T47D (cell line): ENCODE measurements at regions not wholly inside any gene's neighbourhood (a gene's known extent, or its start where the extent isn't known, plus 50 kb on each side); places are given as distances from the start of the nearest gene placed in this dataset.
"Not testable (repeated sequence)": the region's sequence is repeated elsewhere in the genome, so short reads cannot be mapped to it uniquely, and the experiment has no call there.

Source experiments
- DNase-seq, 2 experiments: peaks; one replicate each; pipeline versions ENCODE4 v3.0.0 to v3.0.0-alpha.2; 2011 to 2012; ENCODE audit warnings: low read depth in 1 of 2, low spot score in 1 of 2
- JUND ChIP-seq: IDR thresholded peaks from 2 replicates; pipeline ENCODE4 v1.6.1; 2012; ENCODE audit warnings: low read depth
- in situ Hi-C: cut with HindIII; loops from 2 replicates; pipeline ENCODE4 v1.10.0; 2016; ENCODE audit warnings: low sequenced_read_pairs, low pct_unique_long_range_greater_than_20kb

GRCh38 chr2:2657121-2657962 lies 326.3 kb upstream of the MYT1L start:
- DNase-seq = no peak
- in situ Hi-C loops = no loop called here
- no peak for TF ChIP-seq JUND

GRCh38 chr2:2656115-2657011 lies 325.3 kb upstream of the MYT1L start:
- no peak for DNase-seq
- in situ Hi-C loops = no loop called here

GRCh38 chr2:2655453-2656114 lies 324.5 kb upstream of the MYT1L start:
- TF ChIP-seq JUND = no peak
- DNase-seq = no peak
- in situ Hi-C loops = no loop called here

More at GRCh38 chr2:2656115-2657011, 325.3 kb upstream of the MYT1L start:
- TF ChIP-seq JUND = no peak

DNA sequence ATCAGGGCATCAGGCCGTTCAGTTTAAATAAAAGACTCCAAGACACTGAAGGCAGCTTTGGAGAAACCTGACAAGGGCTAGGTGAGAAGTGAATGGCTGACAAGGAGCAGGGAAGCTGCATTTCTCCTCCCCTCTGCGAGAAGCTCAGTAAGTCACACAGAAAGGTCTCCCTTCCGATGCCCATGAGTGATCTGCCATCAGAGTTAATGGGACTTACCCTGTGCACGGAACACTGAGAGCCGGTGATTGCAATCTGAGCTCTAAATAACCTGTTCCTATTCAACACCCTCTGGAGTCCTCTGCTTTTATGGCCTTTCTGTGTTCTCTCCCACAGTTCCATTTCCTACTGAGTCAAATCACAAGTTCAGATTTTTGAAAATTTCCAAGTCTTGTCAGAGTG lies 322.2 kb upstream of the MYT1L start:
- in situ Hi-C loops = no loop called here
- no peak for DNase-seq
- no peak for TF ChIP-seq JUND

GRCh38 chr2:2650608-2651375 lies 319.7 kb upstream of the MYT1L start:
- in situ Hi-C loops = no loop called here
- no peak for TF ChIP-seq JUND
- DNase-seq = no peak

DNA sequence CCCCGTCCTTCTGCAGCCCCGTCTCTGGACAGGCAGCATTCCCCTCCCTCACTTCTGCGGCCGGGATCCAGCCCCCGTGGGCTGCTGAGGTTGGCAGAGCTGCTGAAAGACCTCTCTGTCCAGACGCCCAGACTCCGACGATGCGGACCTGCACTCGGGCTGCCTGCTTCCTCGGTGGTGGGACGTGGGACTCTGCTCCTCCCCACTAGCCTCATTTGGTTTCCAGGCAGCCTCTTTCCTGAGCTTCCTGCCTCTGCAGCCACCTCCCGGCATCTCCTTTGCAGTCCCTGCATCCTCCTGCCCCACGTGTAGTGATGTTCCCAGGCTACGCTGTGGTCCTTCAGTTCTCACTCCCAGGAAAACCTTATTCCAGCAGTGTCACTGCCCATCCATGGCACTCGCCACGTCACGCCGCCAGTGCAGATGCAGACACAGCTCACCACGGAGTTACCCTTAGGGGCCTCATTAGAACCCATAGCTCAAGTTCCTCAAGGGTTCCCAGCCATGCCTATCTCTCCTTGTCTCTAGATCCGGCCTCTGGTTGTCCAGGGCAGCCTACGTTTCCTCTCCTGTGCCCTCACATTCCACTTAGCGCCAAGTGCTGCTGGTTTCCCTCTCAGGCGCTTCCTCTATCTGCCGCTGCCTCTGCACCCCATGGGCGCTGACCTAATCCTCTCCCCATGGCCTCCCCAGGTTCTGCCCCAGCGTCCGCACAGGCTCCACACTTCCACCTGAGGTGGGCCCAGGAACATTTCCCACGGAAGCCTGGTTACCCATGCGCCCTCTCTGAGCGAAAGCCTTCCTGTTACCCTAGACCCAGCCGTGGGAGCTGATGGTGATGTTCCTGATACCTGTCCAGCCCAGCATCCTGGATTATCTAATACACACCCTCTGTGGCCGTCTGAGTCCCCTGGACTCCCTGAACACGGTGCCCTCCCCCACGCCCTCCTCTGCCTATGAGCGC lies 318.3 kb upstream of the MYT1L start:
- no peak for DNase-seq
- in situ Hi-C loops = no loop called here
- no peak for TF ChIP-seq JUND

DNA sequence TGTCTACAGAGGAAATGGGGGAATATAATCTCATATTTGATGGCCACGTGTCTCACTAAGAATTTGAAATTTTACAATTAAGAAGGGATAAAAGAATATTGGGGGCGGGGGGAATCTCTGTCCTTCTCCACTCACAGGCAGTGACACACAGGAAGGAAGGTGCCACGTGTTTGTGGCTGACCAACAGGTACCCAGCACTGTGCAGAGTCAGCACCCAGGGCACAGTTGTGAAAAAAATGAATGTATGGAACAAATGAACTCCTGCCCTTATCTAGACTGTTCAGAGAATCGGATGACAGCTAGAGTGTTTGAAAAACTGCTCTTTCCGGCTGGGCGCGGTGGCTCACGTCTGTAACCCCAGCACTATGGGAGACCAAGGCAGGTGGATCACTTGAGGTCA lies 317.0 kb upstream of the MYT1L start:
- in situ Hi-C loops = no loop called here
- TF ChIP-seq JUND = no peak
- DNase-seq = no peak

DNA sequence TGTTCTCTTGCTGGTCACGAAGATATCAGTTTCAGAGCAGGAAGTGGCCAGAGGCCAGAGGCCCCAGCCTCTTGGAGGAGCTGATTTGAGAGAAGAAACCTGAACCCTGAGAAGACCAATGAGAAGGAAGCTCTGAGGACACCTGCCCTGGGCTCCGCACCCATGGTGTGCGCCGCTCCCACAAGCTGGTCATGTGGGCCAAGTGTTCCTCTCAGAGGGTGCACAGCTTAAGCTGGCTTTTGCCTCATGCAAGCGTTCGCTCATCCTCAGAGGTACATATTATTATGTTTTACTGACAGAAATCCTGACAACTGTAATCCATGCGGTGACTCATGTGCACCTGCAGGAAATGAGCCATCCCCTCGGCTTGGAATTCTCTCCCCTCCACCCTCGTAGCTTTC lies 316.1 kb upstream of the MYT1L start:
- TF ChIP-seq JUND = no peak
- in situ Hi-C loops = no loop called here
- DNase-seq = no peak

GRCh38 chr2:2646433-2647051 lies 315.5 kb upstream of the MYT1L start:
- no peak for DNase-seq
- in situ Hi-C loops = no loop called here
- no peak for TF ChIP-seq JUND

DNA sequence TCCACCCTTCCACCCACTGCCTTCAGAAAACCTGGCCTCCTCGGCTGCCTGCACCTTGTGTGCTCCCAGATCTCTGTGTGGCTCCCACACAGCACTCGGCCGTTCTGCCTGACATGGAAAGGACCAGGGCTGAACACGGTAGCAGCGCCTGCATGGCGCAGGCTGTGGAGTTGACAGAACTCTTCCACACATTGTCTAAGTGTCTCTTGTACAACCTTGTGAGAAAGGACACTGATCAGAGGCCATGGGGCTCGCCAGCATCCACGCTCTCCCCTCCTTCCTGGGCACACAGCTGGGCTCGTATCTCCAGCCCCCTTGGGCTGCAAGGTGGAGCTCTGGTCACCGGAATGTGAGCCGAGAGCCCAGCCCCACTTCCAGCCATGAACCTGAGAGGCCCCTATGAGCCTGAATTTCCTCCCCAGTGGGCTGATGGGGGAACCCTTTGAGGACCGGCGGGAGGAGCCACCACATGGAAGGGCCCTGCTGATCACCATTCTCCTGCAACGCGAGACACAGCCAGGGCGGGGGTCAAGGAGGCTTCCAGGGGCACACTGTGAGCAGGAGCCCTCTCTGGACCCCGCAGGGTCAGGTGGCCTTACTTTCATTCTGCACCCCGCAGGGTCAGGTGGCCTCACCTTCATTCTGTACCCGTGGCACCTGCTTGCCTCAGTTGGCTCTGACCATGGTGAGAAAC lies 314.2 kb upstream of the MYT1L start:
- no peak for DNase-seq
- TF ChIP-seq JUND = no peak
- in situ Hi-C loops = no loop called here

DNA sequence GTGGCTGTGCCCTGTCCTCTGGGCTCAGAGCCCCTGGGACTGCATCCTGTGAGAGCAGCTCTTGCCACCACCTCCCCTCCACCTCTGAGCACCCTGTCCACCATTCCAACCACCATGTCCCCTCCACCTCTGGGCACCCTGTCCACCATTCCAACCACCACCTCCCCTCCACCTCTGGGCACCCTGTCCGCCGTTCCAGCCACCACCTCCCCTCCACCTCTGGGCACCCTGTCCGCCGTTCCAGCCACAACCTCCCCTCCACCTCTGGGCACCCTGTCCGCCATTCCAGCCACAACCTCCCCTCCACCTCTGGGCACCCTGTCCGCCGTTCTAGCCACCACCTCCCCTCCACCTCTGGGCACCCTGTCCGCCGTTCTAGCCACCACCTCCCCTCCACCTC lies 313.7 kb upstream of the MYT1L start:
- DNase-seq, in situ Hi-C loops: not testable (repeated sequence)
